ENCODE measurements at regions not wholly inside any gene's neighbourhood (a gene's known extent, or its start where the extent isn't known, plus 50 kb on each side); places are given as distances from the start of the nearest gene placed in this dataset.

DNA sequence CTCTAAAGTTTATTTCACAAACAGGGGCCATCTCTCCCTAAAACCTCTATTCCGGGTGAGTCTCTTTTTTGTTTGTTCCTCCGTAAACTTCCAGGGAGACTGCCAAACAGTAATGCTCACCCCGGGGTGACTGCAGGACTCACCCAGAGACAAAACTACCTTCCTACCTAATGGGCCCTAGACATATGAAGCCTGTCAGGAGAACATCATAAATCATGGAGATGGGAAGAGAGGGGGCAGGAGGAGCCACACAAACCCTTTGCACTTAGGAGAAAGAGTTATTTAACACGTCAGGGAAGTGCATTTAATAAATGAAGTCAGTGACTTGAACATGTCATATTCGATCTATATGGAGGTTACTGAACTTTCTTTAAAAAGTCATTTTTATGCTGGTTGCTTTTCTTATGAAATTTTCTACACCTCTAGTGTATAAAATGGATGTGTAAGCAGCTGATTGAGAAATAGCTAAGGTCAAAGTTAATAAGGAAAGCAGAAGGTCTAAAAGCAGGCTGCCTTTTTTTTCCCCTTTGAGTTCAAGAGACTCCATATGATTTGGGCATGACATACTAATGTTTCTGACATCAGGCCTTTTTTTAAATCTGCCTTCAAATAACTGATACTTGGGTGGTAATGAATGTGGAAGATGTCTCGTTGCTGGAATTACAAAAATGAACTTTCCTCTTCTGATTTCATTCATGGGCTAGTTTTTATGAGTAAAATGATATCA lies 286.9 kb upstream of the USP25 start:
- WGBS, 2 donors = 86 to 87% methylated on average over 6 of the region's 6 CpGs
- no peak for DNase-seq
- no peak for TF ChIP-seq CTCF (IDR thresholded peaks at IDR 0.05)
- peaks cover 0 to 8% (median 0%) of the 10 kb centered on the region in 11 donors for H3K9me3 ChIP-seq
- ATAC-seq = no peak
- peaks cover 0 to 38% (median 0%) of the 10 kb centered on the region in 9 donors for H3K4me1 ChIP-seq
- no peaks in the 10 kb centered on the region for H3K36me3 ChIP-seq
- intact Hi-C loops (cut with DNase I) = no loop called here
- no peaks in the 10 kb centered on the region for H3K27me3 ChIP-seq
- no peak overlapping the region for H3K4me3 ChIP-seq
- H3K27ac ChIP-seq = no peak overlapping the region

- no peak for ATAC-seq
- H3K4me3 ChIP-seq = no peak overlapping the region
- H3K4me1 ChIP-seq = peaks cover 0 to 38% (median 0%) of the 10 kb centered on the region in 9 donors
- 44 to 54% methylated on average over 2 of the region's 2 CpGs for WGBS, 2 donors
- H3K36me3 ChIP-seq = no peaks in the 10 kb centered on the region
- H3K9me3 ChIP-seq = peaks cover 0 to 15% (median 4%) of the 10 kb centered on the region in 11 donors
- no peaks in the 10 kb centered on the region for H3K27me3 ChIP-seq
- no peak for DNase-seq
- intact Hi-C loops (cut with DNase I) = no loop called here
- H3K27ac ChIP-seq = no peak overlapping the region
- no peak for TF ChIP-seq CTCF (IDR thresholded peaks at IDR 0.05)
These were observed 286.1 kb upstream of the USP25 start for GRCh38 chr21:15443740-15444117.

- Histone ChIP-seq H3K27ac (peak overlapping the region in 1 of 10 donors; percentile 7), H3K27me3 (no peaks in the 10 kb centered on the region), H3K36me3 (no peaks in the 10 kb centered on the region), H3K4me3 (no peak overlapping the region), H3K9me3 (peaks cover 0 to 19% (median 4%) of the 10 kb centered on the region in 11 donors), H3K4me1 (peaks cover 0 to 38% (median 0%) of the 10 kb centered on the region in 9 donors)
- no peak for TF ChIP-seq CTCF (IDR thresholded peaks at IDR 0.05)
- DNase-seq = no peak
- no peak for ATAC-seq
- intact Hi-C loops (cut with DNase I) = no loop called here
- 76 to 78% methylated on average over 7 of the region's 7 CpGs for WGBS, 2 donors
These were observed 285.4 kb upstream of the USP25 start for GRCh38 chr21:15444118-15444960.

- DNase-seq (no peak), ATAC-seq (peak in 2 of 8 donors; percentile 55)
- no peak overlapping the region for H3K4me3 ChIP-seq
- H3K36me3 ChIP-seq = no peaks in the 10 kb centered on the region
- H3K9me3 ChIP-seq = peaks cover 0 to 26% (median 4%) of the 10 kb centered on the region in 11 donors
- no peaks in the 10 kb centered on the region for H3K27me3 ChIP-seq
- 80 to 82% methylated on average over 2 of the region's 2 CpGs for WGBS, 2 donors
- TF ChIP-seq CTCF (IDR thresholded peaks at IDR 0.05) = no peak
- H3K27ac ChIP-seq = peak overlapping the region in 1 of 10 donors; percentile 7
- H3K4me1 ChIP-seq = peaks cover 0 to 38% (median 0%) of the 10 kb centered on the region in 9 donors
- intact Hi-C loops (cut with DNase I) = no loop called here
These were observed 284.5 kb upstream of the USP25 start for GRCh38 chr21:15445327-15445726.
